ENCODE measurements at regions not wholly inside any gene's neighbourhood (a gene's known extent, or its start where the extent isn't known, plus 50 kb on each side); places are given as distances from the start of the nearest gene placed in this dataset.
"Not testable (repeated sequence)": the region's sequence is repeated elsewhere in the genome, so short reads cannot be mapped to it uniquely, and the experiment has no call there.

DNA sequence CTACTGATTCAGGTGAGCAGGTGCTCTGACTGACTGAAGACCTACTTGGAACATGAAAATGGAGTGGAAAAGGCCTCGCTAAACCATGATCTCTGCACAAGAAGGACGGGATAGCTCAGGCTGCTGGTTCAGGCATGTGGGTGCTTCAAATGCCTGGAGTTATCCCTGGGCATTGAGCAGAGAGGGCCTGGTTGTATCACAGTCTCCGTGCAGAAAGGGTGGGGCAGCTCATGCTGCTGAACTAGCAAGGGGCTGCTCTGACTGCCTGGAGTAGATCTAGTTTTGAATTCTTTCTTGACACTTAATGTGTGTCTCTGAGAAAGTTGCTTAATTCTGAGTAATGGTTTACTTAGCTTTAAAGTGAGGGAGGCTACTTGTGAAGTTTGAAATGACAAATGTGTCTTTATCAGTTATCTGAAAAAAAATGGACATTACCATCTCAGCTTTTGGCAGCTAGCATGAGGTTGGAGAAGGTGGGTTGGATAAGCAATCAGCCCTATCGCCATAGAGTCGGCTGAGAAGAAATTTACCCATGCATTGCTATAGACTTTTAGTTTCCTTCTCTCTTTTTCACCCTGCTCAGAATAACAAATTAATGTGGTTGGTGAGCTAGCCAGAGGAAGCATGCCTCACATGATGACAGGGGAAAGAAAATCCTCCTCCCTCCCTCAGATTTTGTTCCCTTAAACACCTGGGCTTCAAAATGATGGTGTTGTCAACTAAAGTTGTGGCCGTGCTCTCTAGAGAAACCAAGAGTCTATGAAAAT is 832.4 kb downstream of the STIM2 start:
- DNase-seq (ENCODE audit: low read depth, low spot score) = no peak
- Histone ChIP-seq H3K4me3 (ENCODE audit: low read depth in 2 of 2, low read length in 2 of 2) (no peak overlapping the region), H3K36me3 (ENCODE audit: control insufficient read depth, insufficient read depth, low read length) (no peaks in the 10 kb centered on the region), H3K27me3 (ENCODE audit: control insufficient read depth, insufficient read depth, low read length) (no peaks in the 10 kb centered on the region), H3K27ac (ENCODE audit: low read length) (no peak overlapping the region), H3K9me3 (ENCODE audit: control insufficient read depth, insufficient read depth, low read depth, low read length) (no peaks in the 10 kb centered on the region), H3K4me1 (ENCODE audit: control insufficient read depth, insufficient read depth, low read length) (no peaks in the 10 kb centered on the region)
- no peak for ATAC-seq
- TF ChIP-seq TCF7L2 (IDR thresholded peaks at IDR 0.05; ENCODE audit: low read depth, low read length) (no peak), POLR2AphosphoS5 (IDR thresholded peaks at IDR 0.05; ENCODE audit: low read depth, low read length) (no peak), SIN3A (IDR thresholded peaks at IDR 0.05; ENCODE audit: borderline replicate concordance, insufficient read depth, low read depth, low read length) (no peak)
- TF ChIP-seq, protein P1, sequence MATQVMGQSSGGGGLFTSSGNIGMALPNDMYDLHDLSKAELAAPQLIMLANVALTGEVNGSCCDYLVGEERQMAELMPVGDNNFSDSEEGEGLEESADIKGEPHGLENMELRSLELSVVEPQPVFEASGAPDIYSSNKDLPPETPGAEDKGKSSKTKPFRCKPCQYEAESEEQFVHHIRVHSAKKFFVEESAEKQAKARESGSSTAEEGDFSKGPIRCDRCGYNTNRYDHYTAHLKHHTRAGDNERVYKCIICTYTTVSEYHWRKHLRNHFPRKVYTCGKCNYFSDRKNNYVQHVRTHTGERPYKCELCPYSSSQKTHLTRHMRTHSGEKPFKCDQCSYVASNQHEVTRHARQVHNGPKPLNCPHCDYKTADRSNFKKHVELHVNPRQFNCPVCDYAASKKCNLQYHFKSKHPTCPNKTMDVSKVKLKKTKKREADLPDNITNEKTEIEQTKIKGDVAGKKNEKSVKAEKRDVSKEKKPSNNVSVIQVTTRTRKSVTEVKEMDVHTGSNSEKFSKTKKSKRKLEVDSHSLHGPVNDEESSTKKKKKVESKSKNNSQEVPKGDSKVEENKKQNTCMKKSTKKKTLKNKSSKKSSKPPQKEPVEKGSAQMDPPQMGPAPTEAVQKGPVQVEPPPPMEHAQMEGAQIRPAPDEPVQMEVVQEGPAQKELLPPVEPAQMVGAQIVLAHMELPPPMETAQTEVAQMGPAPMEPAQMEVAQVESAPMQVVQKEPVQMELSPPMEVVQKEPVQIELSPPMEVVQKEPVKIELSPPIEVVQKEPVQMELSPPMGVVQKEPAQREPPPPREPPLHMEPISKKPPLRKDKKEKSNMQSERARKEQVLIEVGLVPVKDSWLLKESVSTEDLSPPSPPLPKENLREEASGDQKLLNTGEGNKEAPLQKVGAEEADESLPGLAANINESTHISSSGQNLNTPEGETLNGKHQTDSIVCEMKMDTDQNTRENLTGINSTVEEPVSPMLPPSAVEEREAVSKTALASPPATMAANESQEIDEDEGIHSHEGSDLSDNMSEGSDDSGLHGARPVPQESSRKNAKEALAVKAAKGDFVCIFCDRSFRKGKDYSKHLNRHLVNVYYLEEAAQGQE (IDR thresholded peaks at IDR 0.05; ENCODE audit: insufficient read depth in 1 of 2, low read depth in 2 of 2, low read length in 1 of 2) = no peak
- TF ChIP-seq, protein P2, sequence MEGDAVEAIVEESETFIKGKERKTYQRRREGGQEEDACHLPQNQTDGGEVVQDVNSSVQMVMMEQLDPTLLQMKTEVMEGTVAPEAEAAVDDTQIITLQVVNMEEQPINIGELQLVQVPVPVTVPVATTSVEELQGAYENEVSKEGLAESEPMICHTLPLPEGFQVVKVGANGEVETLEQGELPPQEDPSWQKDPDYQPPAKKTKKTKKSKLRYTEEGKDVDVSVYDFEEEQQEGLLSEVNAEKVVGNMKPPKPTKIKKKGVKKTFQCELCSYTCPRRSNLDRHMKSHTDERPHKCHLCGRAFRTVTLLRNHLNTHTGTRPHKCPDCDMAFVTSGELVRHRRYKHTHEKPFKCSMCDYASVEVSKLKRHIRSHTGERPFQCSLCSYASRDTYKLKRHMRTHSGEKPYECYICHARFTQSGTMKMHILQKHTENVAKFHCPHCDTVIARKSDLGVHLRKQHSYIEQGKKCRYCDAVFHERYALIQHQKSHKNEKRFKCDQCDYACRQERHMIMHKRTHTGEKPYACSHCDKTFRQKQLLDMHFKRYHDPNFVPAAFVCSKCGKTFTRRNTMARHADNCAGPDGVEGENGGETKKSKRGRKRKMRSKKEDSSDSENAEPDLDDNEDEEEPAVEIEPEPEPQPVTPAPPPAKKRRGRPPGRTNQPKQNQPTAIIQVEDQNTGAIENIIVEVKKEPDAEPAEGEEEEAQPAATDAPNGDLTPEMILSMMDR (IDR thresholded peaks at IDR 0.05) = no peak
- no TSS peak for BruUV-seq (replicated peaks)
- CTCF ChIA-PET = no interaction called here
- intact Hi-C loops (cut with micrococcal nuclease; ENCODE audit: unreplicated experiment) = no loop called here
- POLR2A ChIA-PET = no interaction called here
- in situ Hi-C loops (cut with HindIII; ENCODE audit: low pct_unique_long_range_greater_than_20kb, low sequenced_read_pairs) = no loop called here

DNA sequence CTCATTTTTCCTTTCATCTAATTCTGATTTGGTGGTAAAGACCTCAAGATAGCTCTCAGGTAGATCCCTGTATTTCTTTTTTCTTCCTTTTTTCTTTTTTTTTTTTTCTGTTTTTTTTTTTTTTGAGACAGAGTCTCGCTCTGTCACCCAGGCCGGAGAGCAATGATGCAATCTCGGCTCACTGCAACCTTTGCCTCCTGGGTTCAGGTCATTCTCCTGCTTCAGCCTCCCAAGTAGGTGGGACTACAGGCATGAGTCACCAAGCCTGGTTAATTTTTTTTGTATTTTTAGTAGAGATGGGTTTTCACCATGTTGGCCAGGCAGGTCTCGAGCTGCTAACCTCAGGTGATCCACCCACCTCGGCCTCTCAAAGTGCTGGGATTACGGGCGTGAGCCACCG is 835.6 kb downstream of the STIM2 start:
- CTCF ChIA-PET; H3K4me1 ChIP-seq (ENCODE audit: control insufficient read depth, insufficient read depth, low read length); DNase-seq (ENCODE audit: low read depth, low spot score); intact Hi-C loops (cut with micrococcal nuclease; ENCODE audit: unreplicated experiment); ATAC-seq; H3K9me3 ChIP-seq (ENCODE audit: control insufficient read depth, insufficient read depth, low read depth, low read length); H3K4me3 ChIP-seq (ENCODE audit: low read depth in 2 of 2, low read length in 2 of 2); in situ Hi-C loops (cut with HindIII; ENCODE audit: low pct_unique_long_range_greater_than_20kb, low sequenced_read_pairs); POLR2A ChIA-PET; H3K27me3 ChIP-seq (ENCODE audit: control insufficient read depth, insufficient read depth, low read length); H3K36me3 ChIP-seq (ENCODE audit: control insufficient read depth, insufficient read depth, low read length); H3K27ac ChIP-seq (ENCODE audit: low read length); BruUV-seq (replicated peaks): not testable (repeated sequence)

DNA sequence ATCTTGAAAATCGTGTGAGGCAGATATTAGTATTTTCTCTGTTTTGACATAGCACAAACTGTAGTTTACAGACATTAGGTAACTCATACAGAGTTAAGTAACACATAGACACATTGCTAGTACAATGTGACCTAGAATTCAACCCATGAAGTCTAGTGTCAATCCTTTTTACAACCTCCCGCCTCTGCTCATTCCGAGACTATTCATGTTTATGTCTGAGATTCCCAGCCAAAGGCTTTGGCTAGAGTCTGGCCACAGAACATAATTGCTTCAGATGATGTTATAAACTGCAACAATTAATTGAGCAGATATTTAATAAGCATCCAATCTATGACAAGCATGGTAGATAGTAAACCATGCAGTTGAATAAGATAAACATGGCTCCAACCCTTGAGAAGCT is 841.0 kb downstream of the STIM2 start:
- intact Hi-C loops (cut with micrococcal nuclease; ENCODE audit: unreplicated experiment) = no loop called here
- ChIA-PET CTCF (no interaction called here), POLR2A (no interaction called here)
- BruUV-seq (replicated peaks) = no TSS peak
- no peaks in the 10 kb centered on the region for H3K4me1 ChIP-seq (ENCODE audit: control insufficient read depth, insufficient read depth, low read length)
- H3K27ac ChIP-seq (ENCODE audit: low read length) = no peak overlapping the region
- no peaks in the 10 kb centered on the region for H3K27me3 ChIP-seq (ENCODE audit: control insufficient read depth, insufficient read depth, low read length)
- no peak for DNase-seq (ENCODE audit: low read depth, low spot score)
- no peak for ATAC-seq
- no peaks in the 10 kb centered on the region for H3K9me3 ChIP-seq (ENCODE audit: control insufficient read depth, insufficient read depth, low read depth, low read length)
- TF ChIP-seq, protein P1 (IDR thresholded peaks at IDR 0.05; ENCODE audit: insufficient read depth in 1 of 2, low read depth in 2 of 2, low read length in 1 of 2) = no peak
- no peak for TF ChIP-seq POLR2AphosphoS5 (IDR thresholded peaks at IDR 0.05; ENCODE audit: low read depth, low read length)
- no peak for TF ChIP-seq SIN3A (IDR thresholded peaks at IDR 0.05; ENCODE audit: borderline replicate concordance, insufficient read depth, low read depth, low read length)
- TF ChIP-seq, protein P2 (IDR thresholded peaks at IDR 0.05) = no peak
- TF ChIP-seq TCF7L2 (IDR thresholded peaks at IDR 0.05; ENCODE audit: low read depth, low read length) = no peak
- in situ Hi-C loops (cut with HindIII; ENCODE audit: low pct_unique_long_range_greater_than_20kb, low sequenced_read_pairs) = no loop called here
- H3K36me3 ChIP-seq (ENCODE audit: control insufficient read depth, insufficient read depth, low read length) = no peaks in the 10 kb centered on the region
- H3K4me3 ChIP-seq (ENCODE audit: low read depth in 2 of 2, low read length in 2 of 2) = no peak overlapping the region

Data from Panc1 (cell line).